NCI-H2227 treated with DMSO at 0.1 percent for 48 hours (cell line): ENCODE measurements at regions not wholly inside any gene's neighbourhood (a gene's known extent, or its start where the extent isn't known, plus 50 kb on each side); places are given as distances from the start of the nearest gene placed in this dataset.
"Not testable (repeated sequence)": the region's sequence is repeated elsewhere in the genome, so short reads cannot be mapped to it uniquely, and the experiment has no call there.

ENCODE experiments used
- DNase-seq: peaks from one replicate; lab custom pipeline; 2025; lab: John Stamatoyannopoulos, UW

DNA sequence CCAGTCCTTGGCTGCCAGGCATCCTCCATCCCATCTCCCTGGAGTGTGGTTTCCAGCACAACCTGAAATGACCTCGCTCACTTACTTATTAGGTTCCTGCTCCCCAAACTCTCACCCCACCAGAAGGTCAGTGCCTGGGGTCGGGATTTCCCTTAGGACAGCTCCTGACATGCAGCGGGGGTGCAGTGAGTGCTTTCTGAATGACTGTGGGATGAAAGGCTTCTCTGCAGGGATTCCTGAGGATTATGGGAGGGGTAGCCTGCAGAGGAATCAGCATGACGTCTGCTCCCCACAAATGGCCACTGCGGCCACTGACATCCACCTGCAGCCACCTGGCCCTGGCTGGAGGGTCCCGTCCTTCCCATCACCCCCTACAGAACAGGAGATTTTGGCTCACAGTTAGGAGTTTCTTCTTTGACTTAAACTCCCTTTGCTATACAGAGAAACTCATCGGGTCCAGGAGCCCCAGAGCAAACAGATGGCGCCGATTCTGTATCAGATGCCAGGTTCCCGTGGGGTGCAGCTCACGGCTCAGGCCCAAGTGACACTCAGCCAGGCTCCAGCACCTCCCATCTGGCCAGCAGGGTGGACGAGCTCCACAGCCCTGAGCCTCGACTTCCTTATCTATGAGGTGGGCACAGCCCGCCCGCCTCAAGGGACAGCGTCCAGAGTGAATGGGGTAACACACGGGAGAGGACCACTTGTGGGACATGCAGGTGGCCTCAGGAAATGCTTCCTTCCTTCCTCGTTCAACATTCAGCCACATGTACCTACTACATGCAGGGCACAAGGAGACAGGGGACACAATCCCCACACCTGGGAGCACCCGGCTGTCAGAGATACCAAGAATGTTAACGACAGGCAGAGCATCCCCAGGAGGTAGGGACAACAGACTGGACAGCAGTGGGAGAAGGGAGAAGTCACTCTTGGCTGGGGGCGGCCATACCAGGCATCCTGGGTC is 69.8 kb downstream of the RMI2 start:
- no peak for DNase-seq

- no peak for DNase-seq
Observed at GRCh38 chr16:11416228-11417001, 71.2 kb downstream of the RMI2 start.

- DNase-seq: no peak
Observed at GRCh38 chr16:11417487-11417886, 72.2 kb downstream of the RMI2 start.

DNA sequence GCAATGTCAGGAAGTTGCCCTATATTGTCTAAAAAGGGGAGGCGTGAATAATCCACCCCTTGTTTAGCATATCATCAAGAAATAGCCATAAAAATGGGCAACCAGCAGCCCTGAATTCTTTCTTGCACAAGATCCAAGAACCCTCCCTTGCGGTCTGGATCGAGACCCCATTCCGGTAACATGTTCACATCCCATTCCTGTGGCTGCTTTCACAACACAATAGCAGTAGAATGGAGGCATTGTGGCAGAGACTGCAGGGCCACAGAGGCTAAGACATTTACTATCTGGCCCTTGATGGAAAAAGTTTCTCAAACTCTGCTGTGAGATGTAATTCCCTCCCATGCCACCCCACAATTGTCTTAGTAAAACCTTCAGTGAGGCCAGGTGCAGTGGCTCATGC is 73.2 kb downstream of the RMI2 start:
- no peak for DNase-seq

GRCh38 chr16:11420067-11420466 is 74.8 kb downstream of the RMI2 start:
- DNase-seq: not testable (repeated sequence)

DNA sequence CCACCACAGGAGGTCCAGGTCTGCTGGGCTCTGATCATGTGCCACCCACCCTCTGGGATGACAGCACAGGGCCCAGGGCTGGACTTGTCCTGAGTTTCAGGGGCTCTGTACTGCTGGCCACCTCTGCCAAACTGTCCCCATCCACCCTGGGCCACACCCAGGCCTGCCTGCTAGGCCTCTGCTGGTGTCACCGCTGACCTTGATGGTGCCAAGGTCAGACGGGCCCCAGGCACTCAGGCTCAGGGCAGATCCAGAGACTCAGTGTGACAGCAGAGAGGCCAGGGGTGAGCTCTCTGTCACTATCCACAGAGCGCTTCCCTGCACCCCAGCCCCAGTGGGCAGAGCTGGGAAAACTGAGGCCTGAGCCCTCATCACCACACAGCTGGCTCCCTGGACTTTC is 75.6 kb downstream of the RMI2 start:
- DNase-seq: no peak

DNA sequence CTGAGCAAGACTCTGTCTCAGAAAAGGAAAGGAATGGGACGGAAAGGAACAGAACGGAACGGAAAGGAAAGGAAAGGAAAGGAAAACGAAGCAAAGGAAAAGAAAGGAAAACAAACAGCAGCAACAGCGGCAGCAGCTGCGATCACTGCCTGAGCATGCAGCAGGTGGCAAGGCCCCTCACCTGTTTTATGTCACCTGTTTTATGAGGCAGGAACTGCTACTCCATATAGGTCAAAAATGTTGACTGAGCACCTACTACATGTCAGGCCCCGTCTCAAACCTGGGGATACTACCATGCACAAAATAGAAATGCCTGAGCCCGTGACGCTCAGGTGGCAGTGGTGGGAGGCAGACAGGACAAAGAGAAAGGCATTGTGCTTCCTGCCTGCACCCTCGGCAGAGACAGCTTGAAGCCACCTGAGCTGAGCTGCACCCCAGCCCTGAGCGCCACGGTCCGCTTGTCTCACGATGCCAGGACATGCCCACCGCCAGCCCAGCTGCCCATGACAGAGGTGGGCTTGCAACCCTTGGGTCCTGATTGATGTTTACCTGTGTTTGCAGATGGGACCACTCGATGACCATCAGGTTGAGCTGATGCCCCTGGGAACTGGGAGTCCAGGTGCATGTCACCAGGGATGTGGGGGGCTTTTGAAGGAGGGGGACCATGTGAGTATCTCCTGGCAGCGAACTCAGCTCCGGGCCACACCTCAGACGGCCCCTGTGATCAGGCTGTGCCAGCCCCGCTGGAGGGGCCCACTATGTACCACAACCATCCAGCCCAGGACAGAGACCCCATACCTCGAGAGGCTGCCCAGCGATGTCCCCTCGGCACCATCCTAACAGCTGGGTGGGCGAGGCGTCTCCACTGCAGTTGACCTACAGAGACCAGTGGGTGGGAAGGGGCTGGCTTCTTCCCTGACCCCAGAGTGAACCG is 77.4 kb downstream of the RMI2 start:
- DNase-seq: no peak

DNA sequence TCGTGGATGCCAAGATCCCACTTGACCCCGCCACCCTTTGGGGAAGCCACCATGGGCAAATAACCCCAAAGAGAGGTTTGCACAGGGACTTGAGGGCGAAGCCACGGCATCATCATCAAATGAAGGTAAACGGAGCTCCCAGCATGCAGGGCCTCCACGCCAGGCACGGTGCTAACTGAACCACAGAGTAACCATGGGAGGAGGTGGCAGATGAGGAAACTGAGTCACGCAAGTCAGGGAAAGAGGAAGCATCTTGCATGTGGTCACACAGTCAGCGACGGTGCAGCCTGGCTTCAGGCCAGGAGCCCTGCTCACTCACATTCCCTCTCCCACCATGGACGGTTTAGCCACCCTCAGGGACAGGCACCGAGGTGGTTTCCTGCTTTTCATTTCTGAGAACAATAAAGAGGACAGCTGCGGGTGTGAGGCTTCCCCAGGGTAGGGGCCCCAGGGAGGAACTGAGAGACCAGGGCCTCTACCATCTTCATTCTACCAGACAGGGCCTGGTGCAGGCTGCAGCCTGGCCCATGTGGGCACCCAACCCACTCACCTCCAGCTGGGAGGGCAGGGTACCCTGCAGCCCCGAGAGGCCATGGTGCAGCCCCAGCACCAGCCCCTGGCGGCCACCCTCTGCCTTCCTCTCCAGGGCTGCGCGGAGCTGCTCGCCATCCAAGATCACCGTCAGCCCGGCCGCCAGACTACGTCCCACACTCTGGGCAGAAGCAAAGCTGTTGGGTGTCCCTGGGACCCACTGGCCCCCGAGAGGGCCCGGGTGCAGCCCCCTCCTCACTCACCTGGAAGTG is 78.3 kb downstream of the RMI2 start:
- DNase-seq: no peak

DNA sequence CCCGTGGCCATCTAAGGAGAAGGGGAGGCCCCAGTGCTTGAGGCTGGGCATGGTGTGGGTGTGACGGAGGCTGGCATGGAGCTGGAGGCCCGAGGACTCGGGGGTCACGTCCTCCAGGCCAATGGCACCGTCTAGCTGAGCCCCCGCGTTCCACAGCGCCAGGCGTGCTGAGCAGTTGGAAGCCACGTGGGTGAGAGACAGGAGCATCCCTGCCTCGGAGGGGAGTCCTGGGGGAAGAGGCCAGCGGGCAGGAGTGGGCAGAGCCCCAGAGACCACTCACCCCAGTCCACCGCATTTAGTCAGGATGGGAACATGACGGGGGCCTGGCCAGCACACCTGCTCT is 78.8 kb downstream of the RMI2 start:
- DNase-seq: no peak

DNA sequence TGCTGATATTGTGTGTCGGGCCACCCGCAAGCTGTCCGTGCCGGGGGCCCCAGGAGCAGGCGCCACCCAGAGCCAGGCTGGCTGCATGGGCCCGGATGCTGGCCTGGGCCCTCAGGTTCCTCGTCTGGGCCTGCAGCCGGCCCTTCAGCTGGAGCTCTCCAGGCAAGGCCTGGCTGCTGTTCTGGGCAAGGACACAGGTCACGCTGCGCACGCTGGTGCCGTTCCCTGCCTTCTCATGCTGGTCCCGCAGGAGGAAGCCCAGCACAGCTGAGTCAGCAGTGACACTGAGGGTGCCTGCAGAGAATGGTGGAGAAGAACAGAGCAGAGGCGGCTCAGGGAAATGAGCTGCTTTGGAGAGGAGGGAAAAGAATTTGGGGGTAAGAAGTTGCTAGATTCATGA is 79.9 kb downstream of the RMI2 start:
- no peak for DNase-seq

DNA sequence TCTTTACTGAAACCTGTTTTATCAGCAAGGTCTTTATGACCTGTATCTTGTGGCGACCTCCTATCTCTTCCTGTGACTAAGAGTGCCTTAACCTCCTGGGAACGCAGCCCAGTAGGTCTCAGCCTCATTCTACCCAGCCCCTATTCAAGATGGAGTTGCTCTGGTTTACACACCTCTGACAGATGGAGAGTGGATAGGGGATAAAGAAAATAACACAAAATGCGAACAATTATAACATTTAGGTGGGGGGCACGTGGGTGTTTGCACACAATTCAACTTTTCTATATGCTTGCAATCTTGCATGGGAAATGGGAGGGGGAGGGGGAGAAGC is 83.3 kb downstream of the RMI2 start:
- DNase-seq: no peak

GRCh38 chr16:11429123-11429522 is 83.9 kb downstream of the RMI2 start:
- no peak for DNase-seq

DNA sequence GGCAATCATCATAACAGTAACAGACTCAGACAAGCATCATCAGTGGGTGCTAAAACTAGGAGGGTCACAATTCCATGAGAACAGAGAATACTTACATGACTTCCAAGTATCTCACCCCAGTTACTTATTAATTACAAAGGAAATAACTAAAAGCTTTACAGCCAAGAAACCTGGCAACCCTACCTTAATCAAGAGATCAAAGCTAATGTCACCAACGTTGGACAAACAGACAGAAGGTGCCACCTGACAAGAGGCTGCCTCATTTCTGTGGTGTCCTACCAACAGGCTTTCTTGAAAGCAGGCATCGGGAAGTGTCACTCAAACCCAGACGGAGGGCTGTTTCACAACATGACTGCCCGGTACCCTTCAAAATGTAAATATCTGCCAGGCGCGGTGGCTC is 84.6 kb downstream of the RMI2 start:
- no peak for DNase-seq

DNA sequence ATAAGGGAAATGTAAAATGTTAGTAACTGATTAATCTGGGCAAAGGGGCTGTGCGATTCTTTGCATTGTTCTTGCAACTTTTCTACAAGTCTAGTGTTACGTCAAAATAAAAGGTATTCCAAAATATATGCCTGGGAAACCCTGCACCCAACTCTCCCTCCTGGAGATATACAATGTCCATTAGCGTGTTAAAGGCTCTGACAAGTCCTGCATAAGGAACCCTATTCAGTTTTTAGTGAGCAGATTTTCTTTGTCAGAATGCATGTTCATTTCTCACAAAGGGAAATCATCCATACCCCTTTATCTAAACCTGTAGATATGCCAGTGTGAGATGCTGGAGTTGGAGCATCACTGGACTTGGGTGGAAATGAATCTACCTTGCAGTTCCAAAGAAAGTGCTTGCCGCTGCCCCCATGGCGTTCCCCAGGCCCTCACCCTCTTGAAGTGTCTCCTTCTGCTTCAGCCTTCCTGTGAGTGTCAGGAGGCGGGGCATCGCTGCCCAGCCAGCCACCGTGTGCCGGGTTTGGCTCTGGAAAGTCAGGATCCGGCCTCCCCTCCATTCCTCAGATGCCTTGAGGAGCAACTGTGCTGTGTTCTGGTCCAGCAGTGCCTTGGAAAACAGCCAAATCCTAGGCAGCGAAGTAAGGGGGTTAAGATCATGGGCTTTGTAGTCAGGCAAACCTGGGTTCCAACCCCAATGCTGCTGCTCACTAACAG is 85.5 kb downstream of the RMI2 start:
- no peak for DNase-seq

DNA sequence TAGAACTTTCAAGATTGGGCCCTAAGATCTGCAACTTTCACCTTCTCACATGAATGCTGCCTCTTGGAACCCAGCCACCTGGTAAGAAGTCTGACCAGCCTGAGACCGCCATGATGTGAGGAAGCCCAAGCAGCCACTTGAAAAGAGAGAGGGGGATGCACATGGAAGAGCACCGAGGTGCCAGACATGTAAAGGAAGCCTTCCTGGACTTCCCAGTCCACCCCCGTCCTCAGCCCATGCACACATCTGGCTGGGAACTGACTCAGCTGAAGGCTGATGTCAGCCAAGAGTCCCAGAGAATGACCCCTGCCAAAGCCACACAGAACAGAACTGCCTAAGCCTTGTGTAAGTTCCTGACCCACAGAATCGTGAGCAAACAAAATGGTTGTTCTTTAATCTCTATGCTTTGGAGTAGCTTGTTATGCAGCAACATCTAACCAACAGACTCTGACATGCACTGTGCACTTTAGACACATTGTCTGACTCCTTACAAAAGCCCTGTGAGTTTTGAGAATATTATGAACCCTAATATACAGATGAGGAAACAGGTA is 86.7 kb downstream of the RMI2 start:
- DNase-seq: no peak

DNA sequence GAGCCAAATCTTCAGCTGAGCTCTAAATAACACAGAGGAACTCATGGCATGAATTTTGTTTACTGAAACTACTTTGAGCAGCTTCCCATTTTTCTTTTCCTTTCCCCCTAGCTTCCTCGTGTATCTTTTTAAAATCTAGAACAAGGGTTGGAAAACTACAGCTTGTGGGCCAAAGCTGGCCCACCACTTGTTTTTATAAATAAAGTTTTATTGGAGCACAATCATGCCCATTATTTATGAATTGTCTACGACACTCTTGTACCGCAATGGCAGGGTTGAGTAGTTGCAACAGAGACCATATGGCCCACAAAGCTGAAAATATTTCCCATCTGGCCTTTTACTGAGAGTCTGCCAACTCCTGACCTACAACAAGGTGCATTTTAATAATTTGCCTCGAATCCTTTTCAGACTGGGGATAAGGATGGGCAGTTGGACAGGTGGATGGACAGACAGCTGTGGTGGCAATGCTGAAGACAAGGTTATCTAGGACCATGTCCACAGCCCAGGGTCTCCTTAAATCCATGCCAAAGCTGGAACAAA is 87.7 kb downstream of the RMI2 start:
- no peak for DNase-seq

DNA sequence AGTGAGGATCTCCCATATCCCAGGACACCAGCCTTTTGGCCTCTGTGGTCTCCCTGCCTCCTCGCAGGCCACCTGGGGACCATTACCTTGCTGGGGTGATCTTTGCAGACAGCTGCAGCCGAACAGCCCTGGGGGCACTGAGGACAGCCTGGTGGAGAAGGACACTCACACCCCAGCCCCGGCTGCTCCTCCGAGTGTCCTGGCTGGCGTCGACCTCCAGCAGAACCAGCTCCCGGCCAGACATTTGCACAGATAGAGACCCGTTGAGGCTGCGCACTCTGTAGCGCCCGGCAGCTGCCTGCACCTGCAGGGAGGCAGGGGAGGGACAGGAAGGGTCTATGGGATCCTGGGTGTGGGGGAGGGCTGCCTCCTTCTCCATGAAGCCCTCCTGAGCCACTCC is 90.3 kb downstream of the RMI2 start:
- no peak for DNase-seq

GRCh38 chr16:11437069-11437468 is 91.8 kb downstream of the RMI2 start:
- DNase-seq: no peak

- DNase-seq: no peak
Observed at GRCh38 chr16:11439790-11440656, 94.8 kb downstream of the RMI2 start.
